Right lobe of liver (tissue), 4 donors: ENCODE measurements at regions not wholly inside any gene's neighbourhood (a gene's known extent, or its start where the extent isn't known, plus 50 kb on each side); places are given as distances from the start of the nearest gene placed in this dataset.

Source experiments
- CTCF ChIP-seq, 4 donors: fragments of 200-600 bp in 3 of 4; fragments of 450-650 bp in 1 of 4; IDR thresholded peaks; one replicate each; pipeline versions ENCODE4 v1.5.1 to v1.8.0; 2016 to 2022; ENCODE audit warnings: antibody characterized with exemption in 4 of 4, mild to moderate bottlenecking in 2 of 4
- POLR2A ChIP-seq: fragments of 450-650 bp; IDR thresholded peaks from one replicate; pipeline ENCODE4 v1.6.1; 2017; ENCODE audit warnings: antibody characterized with exemption, mild to moderate bottlenecking
- donor health status: DM: no; HTN: no; CAD: no.
- donor health status: DM: no; HTN: no; CAD: no.
- donor health status: DM: no; HTN: yes; CAD: no.

- TF ChIP-seq POLR2A: no peak
- no peak for TF ChIP-seq CTCF (IDR thresholded peaks at IDR 0.05)
Observed at GRCh38 chr2:30354621-30355020, 92.4 kb upstream of the LCLAT1 start.
